SK-N-SH (cell line): ENCODE measurements at regions not wholly inside any gene's neighbourhood (a gene's known extent, or its start where the extent isn't known, plus 50 kb on each side); places are given as distances from the start of the nearest gene placed in this dataset.

Experiments
- CTCF ChIA-PET: fragments of 300-600, 350-600 bp; formaldehyde crosslinking; extraction: SDS; loops from one replicate; lab custom pipeline; 2021; lab: Yijun Ruan, JAX
- POLR2A ChIA-PET: fragments of 350-600 bp; sonication (Branson Sonifier 250); formaldehyde crosslinking; extraction: SDS; loops from one replicate; lab custom pipeline; 2020; ENCODE audit warnings: antibody characterized with exemption, inconsistent platforms; lab: Yijun Ruan, JAX
- DNase-seq: peaks from one replicate; pipeline ENCODE4 v3.0.0; 2012
- H2AFZ ChIP-seq: fragments of 200-600 bp; sonication (generic); 2 replicates; pipeline ENCODE4 v1.8.1; 2016; ENCODE audit warnings: antibody characterized with exemption, mild to moderate bottlenecking, low read depth
- H3F3A ChIP-seq: fragments of 200-600 bp; sonication (generic); replicated peaks from 2 replicates; pipeline ENCODE3; 2016; ENCODE audit warnings: antibody characterized with exemption, mild to moderate bottlenecking; ENCODE audit not compliant: insufficient read depth
- H3K27ac ChIP-seq, 2 experiments: fragments of 200-500 bp in 1 of 2; fragments of 200-600 bp in 1 of 2; sonication (Bioruptor generic) in 1 of 2; sonication (generic), shearing (Covaris generic) in 1 of 2; 2 replicates each; pipeline versions ENCODE4 v1.5.1 to v1.6.1; 2014 to 2016; ENCODE audit warnings: low read depth in 2 of 2, inconsistent platforms in 1 of 2, low read length in 1 of 2, mild to moderate bottlenecking in 1 of 2, mixed read lengths in 1 of 2
- H3K27me3 ChIP-seq: fragments of 200-600 bp; sonication (generic), shearing (Covaris generic); 2 replicates; pipeline ENCODE4 v1.6.1; 2016; ENCODE audit warnings: mixed run types; ENCODE audit not compliant: insufficient read depth
- H3K36me3 ChIP-seq, 2 experiments: fragments of 200-500 bp in 1 of 2; fragments of 200-600 bp in 1 of 2; sonication (Bioruptor generic) in 1 of 2; sonication (generic) in 1 of 2; replicated peaks in 1 of 2; 2 replicates each; pipeline versions ENCODE3 to v1.5.1; 2014 to 2016; ENCODE audit warnings: low read length in 1 of 2, mild to moderate bottlenecking in 1 of 2; ENCODE audit not compliant: insufficient read depth in 2 of 2, control insufficient read depth in 1 of 2
- H3K4me1 ChIP-seq, 2 experiments: fragments of 200-500 bp in 1 of 2; fragments of 200-600 bp in 1 of 2; sonication (Bioruptor generic) in 1 of 2; sonication (generic), shearing (Covaris generic) in 1 of 2; 2 replicates each; pipeline versions ENCODE4 v1.5.1 to v1.6.1; 2014 to 2016; ENCODE audit warnings: low read depth in 1 of 2, low read length in 1 of 2, mixed run types in 1 of 2; ENCODE audit not compliant: insufficient read depth in 2 of 2, control insufficient read depth in 1 of 2
- H3K4me2 ChIP-seq: fragments of 200-600 bp; sonication (generic), shearing (Covaris generic); 2 replicates; pipeline ENCODE4 v1.6.1; 2017; ENCODE audit warnings: mixed run types
- H3K4me3 ChIP-seq, 2 experiments: fragments of 200-500 bp in 1 of 2; fragments of 200-600 bp in 1 of 2; sonication (Bioruptor generic) in 1 of 2; sonication (generic), shearing (Covaris generic) in 1 of 2; 2 replicates each; pipeline versions ENCODE4 v1.5.1 to v1.8.1; 2014 to 2016; ENCODE audit warnings: low read depth in 2 of 2, inconsistent platforms in 1 of 2, low read length in 1 of 2, mild to moderate bottlenecking in 1 of 2, mixed read lengths in 1 of 2, moderate library complexity in 1 of 2
- H3K79me2 ChIP-seq: fragments of 200-600 bp; sonication (generic); 2 replicates; pipeline ENCODE4 v1.8.1; 2017; ENCODE audit warnings: mild to moderate bottlenecking; ENCODE audit not compliant: insufficient read depth
- H3K9ac ChIP-seq: fragments of 200-600 bp; sonication (generic); 2 replicates; pipeline ENCODE4 v1.6.1; 2017; ENCODE audit warnings: mixed run types
- H3K9me2 ChIP-seq: fragments of 200-600 bp; sonication (generic); 2 replicates; pipeline ENCODE4 v1.6.1; 2017; ENCODE audit warnings: mixed run types
- H3K9me3 ChIP-seq: fragments of 200-600 bp; sonication (generic); 2 replicates; pipeline ENCODE4 v1.6.1; 2017; ENCODE audit warnings: mixed run types, mild to moderate bottlenecking, moderate library complexity
- H4K20me1 ChIP-seq: fragments of 200-600 bp; sonication (generic); 2 replicates; pipeline ENCODE4 v1.6.1; 2017; ENCODE audit warnings: mild to moderate bottlenecking, mixed run types; ENCODE audit not compliant: insufficient read depth
- CHD2 ChIP-seq: fragments of 150-350 bp; IDR thresholded peaks from 2 replicates; pipeline ENCODE4 v1.6.1; 2018; ENCODE audit warnings: low read length; ENCODE audit not compliant: partially characterized antibody
- ELF1 ChIP-seq: IDR thresholded peaks from 2 replicates; pipeline ENCODE4 v1.4.0; 2012
- EP300 ChIP-seq, 2 experiments: IDR thresholded peaks; 2 replicates each; pipeline versions ENCODE4 v1.4.0 to v1.6.1; 2012; ENCODE audit warnings: borderline replicate concordance in 1 of 2, low read depth in 1 of 2, low read length in 1 of 2
- EZH2phosphoT487 ChIP-seq: fragments of 200-600 bp; sonication (generic); IDR thresholded peaks from 2 replicates; pipeline ENCODE4 v1.6.1; 2017; ENCODE audit warnings: low read depth, mixed run types, mild to moderate bottlenecking, antibody characterized with exemption, moderate library complexity, borderline replicate concordance
- FOSL2 ChIP-seq: IDR thresholded peaks from 2 replicates; pipeline ENCODE4 v1.4.0; 2012; ENCODE audit warnings: low read depth, mild to moderate bottlenecking, moderate library complexity, borderline replicate concordance
- JUND ChIP-seq: IDR thresholded peaks from 2 replicates; pipeline ENCODE4 v1.4.0; 2012
- MEF2A ChIP-seq: IDR thresholded peaks from 2 replicates; pipeline ENCODE4 v1.4.0; 2012; ENCODE audit warnings: low read depth, borderline replicate concordance
- NRF1 ChIP-seq: IDR thresholded peaks from 2 replicates; pipeline ENCODE4 v1.6.1; 2012; ENCODE audit warnings: low read depth, mild to moderate bottlenecking, low read length
- RAD21 ChIP-seq: IDR thresholded peaks from 2 replicates; pipeline ENCODE4 v1.6.1; 2012; ENCODE audit warnings: mild to moderate bottlenecking, low read length
- SIN3A ChIP-seq: IDR thresholded peaks from 2 replicates; pipeline ENCODE4 v1.6.1; 2012; ENCODE audit warnings: low read depth, mild to moderate bottlenecking, low read length, moderate library complexity, borderline replicate concordance
- TAF1 ChIP-seq: IDR thresholded peaks from 2 replicates; pipeline ENCODE4 v1.6.1; 2012; ENCODE audit warnings: low read depth, mild to moderate bottlenecking, low read length, moderate library complexity, borderline replicate concordance
- TCF12 ChIP-seq: IDR thresholded peaks from 2 replicates; pipeline ENCODE4 v1.4.0; 2012
- WGBS: methylation state at CpG from one replicate; pipeline ENCODE4 v1.1.6; 2017; ENCODE audit warnings: low lambda C conversion rate; 5-methylcytosine and 5-hydroxymethylcytosine counted together
- TF ChIP-seq, protein P1 (sequence below): IDR thresholded peaks from 2 replicates; pipeline ENCODE4 v1.4.0; 2012; ENCODE audit warnings: low read depth, borderline replicate concordance
- TF ChIP-seq, protein P2 (sequence below): IDR thresholded peaks from 2 replicates; pipeline ENCODE4; 2012
- TF ChIP-seq, protein P3 (sequence below): IDR thresholded peaks from 2 replicates; pipeline ENCODE4 v1.4.0; 2012; ENCODE audit warnings: low read depth, borderline replicate concordance
- TF ChIP-seq, protein P4 (sequence below): IDR thresholded peaks from 2 replicates; pipeline ENCODE4 v1.4.0; 2012; ENCODE audit warnings: low read depth

DNA sequence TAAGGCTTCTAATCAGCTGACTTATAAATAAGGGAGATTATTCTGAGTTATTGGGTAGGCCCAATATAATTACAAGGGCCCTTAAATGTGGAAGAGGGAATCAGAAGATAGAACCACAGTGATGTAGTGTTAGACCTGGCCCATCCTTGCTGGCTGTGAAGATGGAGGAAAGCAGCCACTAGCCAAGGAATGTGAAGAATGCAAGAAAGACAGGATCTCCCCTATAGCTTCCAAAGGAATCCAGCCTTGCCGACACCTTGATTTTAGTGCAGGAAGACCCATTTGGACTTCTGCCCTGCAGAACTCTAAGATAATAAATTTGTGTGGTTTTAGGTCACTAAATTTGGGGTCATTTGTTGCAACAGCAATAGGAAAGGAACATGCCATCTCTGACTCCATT is 150.6 kb downstream of the SPATA18 start:
- Histone ChIP-seq H3F3A (no peaks in the 10 kb centered on the region), H3K4me3 (no peak overlapping the region), H3K9me3 (no peaks in the 10 kb centered on the region), H4K20me1 (no peaks in the 10 kb centered on the region), H3K27me3 (no peaks in the 10 kb centered on the region), H3K9me2 (no peaks in the 10 kb centered on the region), H3K9ac (no peak overlapping the region), H3K4me2 (no peak overlapping the region), H3K79me2 (no peaks in the 10 kb centered on the region), H2AFZ (no peak overlapping the region), H3K36me3 (no peaks in the 10 kb centered on the region), H3K4me1 (no peaks in the 10 kb centered on the region), H3K27ac (no peak overlapping the region)
- WGBS: 88% methylated on average over 1 of the region's 1 CpG
- POLR2A ChIA-PET: no interaction called here
- CTCF ChIA-PET: interaction anchor here (0.6 kb wide), 1 partner anchor 126 kb away, joined by 3 read pairs; no protein-coding TSS in a partner anchor
- TF ChIP-seq, protein P1, sequence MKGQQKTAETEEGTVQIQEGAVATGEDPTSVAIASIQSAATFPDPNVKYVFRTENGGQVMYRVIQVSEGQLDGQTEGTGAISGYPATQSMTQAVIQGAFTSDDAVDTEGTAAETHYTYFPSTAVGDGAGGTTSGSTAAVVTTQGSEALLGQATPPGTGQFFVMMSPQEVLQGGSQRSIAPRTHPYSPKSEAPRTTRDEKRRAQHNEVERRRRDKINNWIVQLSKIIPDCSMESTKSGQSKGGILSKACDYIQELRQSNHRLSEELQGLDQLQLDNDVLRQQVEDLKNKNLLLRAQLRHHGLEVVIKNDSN: no peak
- TF ChIP-seq EZH2phosphoT487 (no peak), RAD21 (no peak)
- DNase-seq: no peak

DNA sequence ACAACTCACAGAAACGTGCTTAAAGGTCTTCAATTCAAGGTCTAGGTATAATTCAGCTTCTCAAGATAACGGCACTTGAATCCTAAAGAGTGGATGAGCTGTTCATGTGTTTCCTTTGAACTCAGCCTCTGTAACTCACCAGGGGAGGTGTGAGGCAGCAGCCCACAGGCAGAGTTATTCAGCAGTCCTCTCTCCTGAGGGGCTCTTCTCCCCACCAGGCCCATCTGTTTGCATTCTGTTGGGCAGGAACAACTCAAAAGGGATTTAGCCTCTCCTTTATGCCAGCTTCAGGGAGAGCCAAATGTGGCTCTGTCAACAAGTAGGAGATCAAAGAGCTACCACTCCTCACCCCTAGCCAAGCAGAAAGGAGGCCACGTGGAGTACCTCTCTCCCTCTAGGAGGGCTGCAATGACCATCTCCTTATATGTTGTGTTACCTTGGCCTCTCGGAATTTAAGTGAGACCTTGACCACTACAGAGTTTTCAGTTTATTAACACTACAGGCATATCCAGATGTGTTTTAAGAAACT is 151.2 kb downstream of the SPATA18 start:
- Histone ChIP-seq H3K4me1 (no peaks in the 10 kb centered on the region), H3K79me2 (no peaks in the 10 kb centered on the region), H3K9ac (no peak overlapping the region), H3K27ac (no peak overlapping the region), H3K4me2 (no peak overlapping the region), H3K36me3 (no peaks in the 10 kb centered on the region), H3K4me3 (no peak overlapping the region), H3K9me3 (no peaks in the 10 kb centered on the region), H2AFZ (no peak overlapping the region), H3K9me2 (no peaks in the 10 kb centered on the region), H3K27me3 (no peaks in the 10 kb centered on the region), H4K20me1 (no peaks in the 10 kb centered on the region), H3F3A (no peaks in the 10 kb centered on the region)
- ChIA-PET POLR2A (no interaction called here), CTCF (no interaction called here)
- DNase-seq: no peak
- TF ChIP-seq MEF2A: no peak
- TF ChIP-seq EP300 (IDR thresholded peaks at IDR 0.05; ENCODE audit: borderline replicate concordance in 1 of 2, low read depth in 1 of 2, low read length in 1 of 2): no peak
- no peak for TF ChIP-seq CHD2
- TF ChIP-seq, protein P2, sequence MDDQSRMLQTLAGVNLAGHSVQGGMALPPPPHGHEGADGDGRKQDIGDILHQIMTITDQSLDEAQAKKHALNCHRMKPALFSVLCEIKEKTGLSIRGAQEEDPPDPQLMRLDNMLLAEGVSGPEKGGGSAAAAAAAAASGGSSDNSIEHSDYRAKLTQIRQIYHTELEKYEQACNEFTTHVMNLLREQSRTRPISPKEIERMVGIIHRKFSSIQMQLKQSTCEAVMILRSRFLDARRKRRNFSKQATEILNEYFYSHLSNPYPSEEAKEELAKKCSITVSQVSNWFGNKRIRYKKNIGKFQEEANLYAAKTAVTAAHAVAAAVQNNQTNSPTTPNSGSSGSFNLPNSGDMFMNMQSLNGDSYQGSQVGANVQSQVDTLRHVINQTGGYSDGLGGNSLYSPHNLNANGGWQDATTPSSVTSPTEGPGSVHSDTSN: no peak
- TF ChIP-seq FOSL2: no peak
- WGBS: 32% methylated on average over 4 of the region's 4 CpGs

DNA sequence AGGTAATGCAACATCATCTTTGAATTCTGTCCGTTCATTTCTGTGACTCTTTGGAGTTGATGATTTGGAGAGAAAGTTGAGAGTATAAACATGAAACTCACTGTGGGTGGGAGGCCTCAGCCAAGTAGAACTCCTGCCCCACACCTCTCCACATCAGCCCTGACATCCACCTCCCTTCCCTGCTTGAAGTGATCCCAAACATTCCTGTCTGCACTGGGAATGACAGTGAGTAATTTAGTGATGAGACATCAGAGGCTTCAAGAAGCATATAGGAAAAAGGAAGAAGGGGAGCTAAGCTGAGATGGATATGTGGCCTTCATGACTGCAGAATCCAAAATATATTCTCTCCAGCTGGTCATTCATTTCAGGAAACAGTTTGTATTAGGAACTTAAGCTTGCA is 151.8 kb downstream of the SPATA18 start:
- ChIA-PET CTCF (interaction anchor here (0.7 to 1.1 kb wide), 2 partner anchors 10 to 17 kb away, joined by 3 read pairs; no protein-coding TSS in a partner anchor), POLR2A (no interaction called here)
- 0% methylated on average over 1 of the region's 1 CpG for WGBS
- Histone ChIP-seq H3K27ac (no peak overlapping the region), H3K4me1 (no peaks in the 10 kb centered on the region), H4K20me1 (no peaks in the 10 kb centered on the region), H3K27me3 (no peaks in the 10 kb centered on the region), H3K9ac (no peak overlapping the region), H3F3A (no peaks in the 10 kb centered on the region), H2AFZ (no peak overlapping the region), H3K9me2 (no peaks in the 10 kb centered on the region), H3K4me3 (no peak overlapping the region), H3K36me3 (no peaks in the 10 kb centered on the region), H3K79me2 (no peaks in the 10 kb centered on the region), H3K9me3 (no peaks in the 10 kb centered on the region), H3K4me2 (no peak overlapping the region)
- DNase-seq: no peak
- TF ChIP-seq TAF1 (no peak), ELF1 (no peak), EP300 (IDR thresholded peaks at IDR 0.05; ENCODE audit: borderline replicate concordance in 1 of 2, low read depth in 1 of 2, low read length in 1 of 2) (no peak), TCF12 (no peak), NRF1 (no peak), JUND (no peak), SIN3A (no peak), CHD2 (no peak), MEF2A (no peak)
- TF ChIP-seq, protein P1: no peak
- TF ChIP-seq, protein P3, sequence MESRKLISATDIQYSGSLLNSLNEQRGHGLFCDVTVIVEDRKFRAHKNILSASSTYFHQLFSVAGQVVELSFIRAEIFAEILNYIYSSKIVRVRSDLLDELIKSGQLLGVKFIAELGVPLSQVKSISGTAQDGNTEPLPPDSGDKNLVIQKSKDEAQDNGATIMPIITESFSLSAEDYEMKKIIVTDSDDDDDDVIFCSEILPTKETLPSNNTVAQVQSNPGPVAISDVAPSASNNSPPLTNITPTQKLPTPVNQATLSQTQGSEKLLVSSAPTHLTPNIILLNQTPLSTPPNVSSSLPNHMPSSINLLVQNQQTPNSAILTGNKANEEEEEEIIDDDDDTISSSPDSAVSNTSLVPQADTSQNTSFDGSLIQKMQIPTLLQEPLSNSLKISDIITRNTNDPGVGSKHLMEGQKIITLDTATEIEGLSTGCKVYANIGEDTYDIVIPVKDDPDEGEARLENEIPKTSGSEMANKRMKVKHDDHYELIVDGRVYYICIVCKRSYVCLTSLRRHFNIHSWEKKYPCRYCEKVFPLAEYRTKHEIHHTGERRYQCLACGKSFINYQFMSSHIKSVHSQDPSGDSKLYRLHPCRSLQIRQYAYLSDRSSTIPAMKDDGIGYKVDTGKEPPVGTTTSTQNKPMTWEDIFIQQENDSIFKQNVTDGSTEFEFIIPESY: no peak
- TF ChIP-seq, protein P4, sequence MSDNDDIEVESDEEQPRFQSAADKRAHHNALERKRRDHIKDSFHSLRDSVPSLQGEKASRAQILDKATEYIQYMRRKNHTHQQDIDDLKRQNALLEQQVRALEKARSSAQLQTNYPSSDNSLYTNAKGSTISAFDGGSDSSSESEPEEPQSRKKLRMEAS: no peak
